ENCODE measurements at regions not wholly inside any gene's neighbourhood (a gene's known extent, or its start where the extent isn't known, plus 50 kb on each side); places are given as distances from the start of the nearest gene placed in this dataset.

DNA sequence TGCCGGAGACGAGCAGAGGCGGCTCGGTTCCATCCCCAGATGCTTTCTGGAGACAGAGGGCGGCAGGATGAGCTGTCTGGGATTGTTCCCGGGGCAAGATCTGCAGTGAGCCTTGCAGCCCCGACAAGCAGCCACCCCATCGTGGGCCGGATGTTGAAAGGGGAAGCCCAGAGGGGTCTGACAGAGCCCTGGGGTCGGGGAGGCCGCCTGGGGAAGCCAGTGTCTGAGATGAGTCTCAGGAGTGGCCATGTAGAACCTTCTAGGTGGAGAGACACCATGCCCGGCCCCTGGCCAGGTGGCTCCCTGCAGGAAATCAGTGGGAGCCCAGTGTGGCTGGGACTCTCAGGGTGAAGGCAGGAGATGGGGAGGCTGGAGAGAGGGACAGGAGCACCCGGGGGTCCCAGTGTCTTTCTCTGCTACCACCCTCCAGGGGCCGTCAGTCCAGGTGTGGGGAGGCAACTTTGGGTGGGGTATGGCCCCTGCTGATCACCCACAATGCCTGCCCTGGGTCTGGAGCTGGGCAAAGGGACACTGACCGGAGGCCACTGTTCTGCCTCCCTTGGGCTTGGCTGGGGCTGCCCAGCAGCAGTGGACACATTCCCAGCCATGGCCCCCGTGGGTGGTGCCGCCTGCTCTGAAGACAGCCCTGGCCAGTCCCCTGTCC is 128.3 kb upstream of the HS6ST1 start:
- H3K27me3 Mint-ChIP-seq (ENCODE audit: low read depth) = peaks cover 12% of the 10 kb centered on the region
- TF ChIP-seq, protein P1, sequence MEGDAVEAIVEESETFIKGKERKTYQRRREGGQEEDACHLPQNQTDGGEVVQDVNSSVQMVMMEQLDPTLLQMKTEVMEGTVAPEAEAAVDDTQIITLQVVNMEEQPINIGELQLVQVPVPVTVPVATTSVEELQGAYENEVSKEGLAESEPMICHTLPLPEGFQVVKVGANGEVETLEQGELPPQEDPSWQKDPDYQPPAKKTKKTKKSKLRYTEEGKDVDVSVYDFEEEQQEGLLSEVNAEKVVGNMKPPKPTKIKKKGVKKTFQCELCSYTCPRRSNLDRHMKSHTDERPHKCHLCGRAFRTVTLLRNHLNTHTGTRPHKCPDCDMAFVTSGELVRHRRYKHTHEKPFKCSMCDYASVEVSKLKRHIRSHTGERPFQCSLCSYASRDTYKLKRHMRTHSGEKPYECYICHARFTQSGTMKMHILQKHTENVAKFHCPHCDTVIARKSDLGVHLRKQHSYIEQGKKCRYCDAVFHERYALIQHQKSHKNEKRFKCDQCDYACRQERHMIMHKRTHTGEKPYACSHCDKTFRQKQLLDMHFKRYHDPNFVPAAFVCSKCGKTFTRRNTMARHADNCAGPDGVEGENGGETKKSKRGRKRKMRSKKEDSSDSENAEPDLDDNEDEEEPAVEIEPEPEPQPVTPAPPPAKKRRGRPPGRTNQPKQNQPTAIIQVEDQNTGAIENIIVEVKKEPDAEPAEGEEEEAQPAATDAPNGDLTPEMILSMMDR (IDR thresholded peaks at IDR 0.05; ENCODE audit: unreplicated experiment in 3 of 3) = no peak

GRCh38 chr2:128447538-128447995 is 128.9 kb upstream of the HS6ST1 start:
- Mint-ChIP-seq H3K4me3 (no peak overlapping the region), H3K4me1 (peaks cover 26% of the 10 kb centered on the region), H3K9me3 (no peaks in the 10 kb centered on the region), H3K27me3 (ENCODE audit: low read depth) (peaks cover 18% of the 10 kb centered on the region), H3K36me3 (ENCODE audit: low read depth) (no peaks in the 10 kb centered on the region), H3K27ac (no peak overlapping the region)
- TF ChIP-seq, protein P1 (IDR thresholded peaks at IDR 0.05; ENCODE audit: unreplicated experiment in 3 of 3) = no peak

More for the DNA sequence above, 128.3 kb upstream of the HS6ST1 start:
- Mint-ChIP-seq H3K4me3 (no peak overlapping the region), H3K36me3 (ENCODE audit: low read depth) (no peaks in the 10 kb centered on the region), H3K4me1 (peaks cover 31% of the 10 kb centered on the region), H3K27ac (peak overlapping the region in 1 of 3 experiments; percentile 57), H3K9me3 (no peaks in the 10 kb centered on the region)

- Mint-ChIP-seq H3K27ac (no peak overlapping the region), H3K4me1 (peaks cover 19% of the 10 kb centered on the region), H3K36me3 (ENCODE audit: low read depth) (no peaks in the 10 kb centered on the region), H3K4me3 (no peak overlapping the region), H3K27me3 (ENCODE audit: low read depth) (peaks cover 16% of the 10 kb centered on the region), H3K9me3 (no peaks in the 10 kb centered on the region)
- TF ChIP-seq, protein P1 (IDR thresholded peaks at IDR 0.05; ENCODE audit: unreplicated experiment in 3 of 3) = no peak
These were observed 129.9 kb upstream of the HS6ST1 start for GRCh38 chr2:128448331-128449225.

DNA sequence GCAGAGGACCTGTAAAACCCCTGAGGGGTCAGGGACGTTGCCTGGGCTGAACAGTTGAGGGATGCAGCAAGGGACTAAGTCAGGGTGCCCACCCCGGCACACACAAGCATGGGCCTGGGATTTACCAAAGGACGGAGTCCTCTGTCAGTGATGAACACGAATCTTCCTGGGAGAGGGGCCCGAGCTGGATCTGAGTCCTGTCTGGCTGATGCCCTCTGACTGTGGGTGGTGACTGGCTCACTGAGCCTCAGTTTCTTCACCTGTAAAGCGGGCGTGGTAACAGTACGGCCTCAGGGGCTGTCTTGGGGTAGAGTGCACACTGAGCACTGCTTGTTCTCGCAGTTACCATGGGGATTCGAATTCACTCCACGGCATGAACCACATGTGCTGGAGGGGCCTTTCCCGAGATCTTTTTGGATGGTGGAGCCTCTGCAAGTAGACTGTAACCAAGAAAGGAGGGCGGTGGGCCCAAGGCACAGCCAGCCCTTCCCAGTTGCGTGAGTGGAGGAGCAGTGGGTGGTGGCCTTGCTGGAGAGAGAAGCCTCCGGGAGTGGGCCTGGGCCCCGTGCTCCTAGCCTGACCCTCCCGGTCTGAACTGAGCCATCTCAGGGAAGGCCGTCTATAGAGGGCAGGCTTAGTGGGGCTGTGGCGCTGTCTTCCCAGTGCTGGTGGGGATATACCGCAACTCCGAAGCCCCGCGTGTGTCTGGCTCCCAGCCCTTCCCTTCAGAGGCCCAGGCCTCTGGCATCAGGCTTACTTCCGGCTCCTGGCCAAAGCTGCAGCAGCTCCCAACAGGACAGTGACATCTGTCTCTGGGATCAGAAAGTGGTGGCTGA is 130.8 kb upstream of the HS6ST1 start:
- Mint-ChIP-seq H3K36me3 (ENCODE audit: low read depth) (no peaks in the 10 kb centered on the region), H3K27ac (peak overlapping the region in 1 of 3 experiments; percentile 54), H3K4me1 (peaks cover 15% of the 10 kb centered on the region), H3K27me3 (ENCODE audit: low read depth) (peaks cover 18% of the 10 kb centered on the region), H3K9me3 (no peaks in the 10 kb centered on the region), H3K4me3 (no peak overlapping the region)
- TF ChIP-seq, protein P1 (IDR thresholded peaks at IDR 0.05; ENCODE audit: unreplicated experiment in 3 of 3) = no peak

DNA sequence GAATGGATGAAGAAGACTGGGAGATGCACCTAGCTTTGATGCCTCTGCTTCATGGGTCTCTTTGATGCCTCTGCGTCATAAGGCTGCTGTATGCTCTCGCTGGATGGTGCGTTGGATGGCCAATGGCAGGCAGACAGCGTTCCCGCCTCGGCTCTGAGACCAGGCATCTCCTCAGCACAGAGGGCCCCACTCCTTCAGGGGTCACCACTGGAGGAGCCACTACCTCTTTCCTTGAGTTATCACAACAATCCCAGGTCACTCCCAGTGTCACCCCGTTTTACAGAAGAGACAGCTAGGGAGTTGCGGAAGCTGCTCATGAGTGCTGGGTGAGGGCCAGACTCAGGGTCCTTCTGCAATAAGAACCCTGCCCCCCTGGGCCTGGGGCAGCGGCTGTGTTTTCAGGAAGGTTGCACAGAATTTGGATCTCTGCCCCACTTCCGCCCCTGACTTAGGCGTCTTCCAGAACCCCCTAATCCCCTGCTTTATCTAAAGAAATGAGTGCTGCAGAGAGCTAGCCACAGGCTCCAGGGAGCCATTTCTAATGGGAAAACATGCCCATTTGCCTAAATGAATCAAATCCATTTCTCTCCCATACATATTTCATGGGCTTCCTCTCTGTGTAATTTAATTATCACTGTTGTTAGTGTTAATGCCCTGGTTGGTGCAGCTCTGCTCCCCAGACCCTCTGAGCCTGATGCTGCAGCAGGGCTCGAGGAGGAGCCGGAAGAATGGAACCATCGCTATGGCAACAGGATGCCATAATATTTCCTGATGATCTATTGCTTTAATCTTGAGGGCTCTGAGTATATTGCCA is 131.8 kb upstream of the HS6ST1 start:
- TF ChIP-seq, protein P1 (IDR thresholded peaks at IDR 0.05; ENCODE audit: unreplicated experiment in 3 of 3) = no peak
- Mint-ChIP-seq H3K4me3 (no peak overlapping the region), H3K27me3 (ENCODE audit: low read depth) (peaks cover 27% of the 10 kb centered on the region), H3K4me1 (peaks cover 9% of the 10 kb centered on the region), H3K9me3 (no peaks in the 10 kb centered on the region), H3K36me3 (ENCODE audit: low read depth) (no peaks in the 10 kb centered on the region), H3K27ac (peak overlapping the region in 2 of 3 experiments; percentile 34 to 42)

All from nephron (organoid).